HG03520 (cell line): ENCODE measurements at regions not wholly inside any gene's neighbourhood (a gene's known extent, or its start where the extent isn't known, plus 50 kb on each side); places are given as distances from the start of the nearest gene placed in this dataset.

Experiments
- ATAC-seq: cut with Tn5 transposase; IDR thresholded peaks from one replicate; pipeline ENCODE4 v1.9.1; 2021; ENCODE audit warnings: mild to moderate bottlenecking, moderate library complexity; ENCODE audit not compliant: unreplicated experiment

DNA sequence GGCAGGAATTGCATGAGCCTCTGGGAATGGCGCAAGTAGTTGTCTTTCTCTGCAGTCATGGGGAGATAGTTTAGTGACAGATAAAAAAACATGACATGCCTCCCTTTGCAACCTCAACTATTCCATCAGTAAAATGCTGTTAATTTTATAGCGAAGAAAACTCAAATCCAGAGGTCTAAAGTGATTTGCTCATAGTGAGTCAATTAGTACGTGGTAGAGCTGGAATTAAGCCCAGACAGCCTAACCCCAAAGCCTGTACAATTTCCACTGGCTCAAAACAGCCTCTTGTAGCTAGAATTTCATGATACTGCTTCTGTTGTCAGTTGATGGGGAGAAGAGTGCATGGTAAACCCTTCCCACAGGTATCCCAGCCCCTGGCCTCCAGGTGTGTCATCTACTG lies 81.3 kb upstream of the TRPC5 start:
- ATAC-seq, result no peak

DNA sequence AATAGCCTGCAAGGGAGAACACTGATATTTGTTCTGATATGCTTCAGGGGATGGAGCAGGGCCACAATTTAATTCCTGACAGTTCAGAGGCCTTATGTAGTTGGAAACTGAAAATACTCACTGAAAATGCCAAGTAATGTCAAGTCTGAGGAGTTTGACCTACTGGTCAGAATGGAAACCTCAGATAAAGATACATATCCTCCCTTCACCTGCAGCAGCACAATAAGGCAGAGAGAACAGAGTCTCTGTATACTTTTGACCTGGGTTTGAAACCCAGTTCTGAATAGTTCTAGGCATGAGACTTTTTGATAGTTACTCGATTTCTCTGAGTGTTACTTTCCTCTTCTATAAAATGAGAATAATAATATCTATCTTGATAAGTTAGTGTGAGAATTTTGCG lies 65.8 kb upstream of the TRPC5 start:
- ATAC-seq, result no peak

DNA sequence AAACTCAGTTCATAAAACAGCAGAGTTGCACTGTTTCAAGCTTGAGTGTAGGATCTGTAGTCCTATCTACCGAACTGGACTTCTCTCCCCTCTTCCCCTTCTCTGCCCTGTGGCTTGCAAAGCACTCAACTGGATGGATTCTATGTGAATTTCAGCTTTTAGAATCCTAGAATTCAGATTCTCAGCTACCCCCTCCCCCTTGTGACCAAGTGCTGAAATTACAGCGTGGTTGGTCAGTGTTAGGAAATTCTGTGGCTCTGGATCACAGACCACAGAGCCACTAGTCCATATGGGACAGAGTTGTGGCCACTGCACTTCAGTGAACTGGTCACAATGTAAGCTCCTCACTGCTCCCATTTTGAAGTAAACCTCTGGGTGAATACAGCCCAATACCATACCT lies 64.6 kb upstream of the TRPC5 start:
- no peak for ATAC-seq

DNA sequence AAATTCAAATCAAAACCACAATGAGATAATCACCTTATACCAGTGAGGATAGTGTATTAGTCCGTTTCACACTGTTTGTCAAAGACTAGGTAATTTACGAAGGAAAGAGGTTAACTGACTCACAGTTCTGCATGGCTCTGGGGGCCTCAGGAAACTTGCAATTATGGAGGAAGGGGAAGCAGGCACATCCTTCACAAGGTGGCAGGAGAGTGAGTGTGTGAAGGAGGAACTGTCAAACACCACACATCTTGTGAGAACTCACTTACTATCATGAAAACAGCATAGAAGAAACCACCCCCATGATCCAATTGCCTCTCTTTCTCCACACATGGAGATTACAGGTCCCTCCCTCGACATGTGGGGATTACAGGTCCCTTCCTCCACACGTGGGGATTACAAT lies 54.7 kb upstream of the TRPC5 start:
- ATAC-seq, result no peak
